ENCODE measurements at regions not wholly inside any gene's neighbourhood (a gene's known extent, or its start where the extent isn't known, plus 50 kb on each side); places are given as distances from the start of the nearest gene placed in this dataset.

GRCh38 chr7:131835141-131835540, 278.7 kb upstream of the PODXL start:
- no peak overlapping the region for H3K27ac ChIP-seq (ENCODE audit: low read depth, low read length)
- no peaks in the 10 kb centered on the region for H3K79me2 ChIP-seq (ENCODE audit: control insufficient read depth, low read length)
- H3K4me3 ChIP-seq (ENCODE audit: low read length), result no peak overlapping the region
- H3K4me2 ChIP-seq (ENCODE audit: low read length), result no peak overlapping the region
- no peaks in the 10 kb centered on the region for H3K36me3 ChIP-seq (ENCODE audit: control insufficient read depth, low read length)
- H3K4me1 ChIP-seq (ENCODE audit: control insufficient read depth, low read length), result no peaks in the 10 kb centered on the region
- H3K27me3 ChIP-seq (ENCODE audit: control insufficient read depth, low read length), result no peaks in the 10 kb centered on the region
- no peaks in the 10 kb centered on the region for H4K20me1 ChIP-seq (ENCODE audit: control insufficient read depth, insufficient read depth, low read depth, low read length)
- TF ChIP-seq EZH2phosphoT487 (IDR thresholded peaks at IDR 0.05; ENCODE audit: borderline replicate concordance, low read length), result no peak
- TF ChIP-seq CTCF (IDR thresholded peaks at IDR 0.05; ENCODE audit: low read depth, low read length, poor library complexity, severe bottlenecking), result no peak
- no peaks in the 10 kb centered on the region for H3K9me2 ChIP-seq (replicated peaks; ENCODE audit: control insufficient read depth, low read length)
- H3F3A ChIP-seq (ENCODE audit: control insufficient read depth, insufficient read depth), result no peaks in the 10 kb centered on the region
- no peaks in the 10 kb centered on the region for H3K9me3 ChIP-seq (ENCODE audit: control insufficient read depth, insufficient read depth, low read length)

- H3K27ac ChIP-seq (ENCODE audit: low read depth, low read length), result no peak overlapping the region
- no peaks in the 10 kb centered on the region for H3F3A ChIP-seq (ENCODE audit: control insufficient read depth, insufficient read depth)
- H3K9me3 ChIP-seq (ENCODE audit: control insufficient read depth, insufficient read depth, low read length), result no peaks in the 10 kb centered on the region
- no peaks in the 10 kb centered on the region for H3K36me3 ChIP-seq (ENCODE audit: control insufficient read depth, low read length)
- H3K4me1 ChIP-seq (ENCODE audit: control insufficient read depth, low read length), result no peaks in the 10 kb centered on the region
- no peaks in the 10 kb centered on the region for H3K79me2 ChIP-seq (ENCODE audit: control insufficient read depth, low read length)
- no peaks in the 10 kb centered on the region for H3K27me3 ChIP-seq (ENCODE audit: control insufficient read depth, low read length)
- TF ChIP-seq EZH2phosphoT487 (IDR thresholded peaks at IDR 0.05; ENCODE audit: borderline replicate concordance, low read length) (no peak), CTCF (IDR thresholded peaks at IDR 0.05; ENCODE audit: low read depth, low read length, poor library complexity, severe bottlenecking) (no peak)
- no peaks in the 10 kb centered on the region for H4K20me1 ChIP-seq (ENCODE audit: control insufficient read depth, insufficient read depth, low read depth, low read length)
- H3K4me2 ChIP-seq (ENCODE audit: low read length), result no peak overlapping the region
- no peaks in the 10 kb centered on the region for H3K9me2 ChIP-seq (replicated peaks; ENCODE audit: control insufficient read depth, low read length)
- H3K4me3 ChIP-seq (ENCODE audit: low read length), result no peak overlapping the region
These were observed 274.3 kb upstream of the PODXL start for GRCh38 chr7:131830681-131831080.

GRCh38 chr7:131829947-131830558, 273.6 kb upstream of the PODXL start:
- Histone ChIP-seq H3K27me3 (ENCODE audit: control insufficient read depth, low read length) (no peaks in the 10 kb centered on the region), H3K36me3 (ENCODE audit: control insufficient read depth, low read length) (no peaks in the 10 kb centered on the region), H3K4me3 (ENCODE audit: low read length) (no peak overlapping the region), H4K20me1 (ENCODE audit: control insufficient read depth, insufficient read depth, low read depth, low read length) (no peaks in the 10 kb centered on the region), H3K27ac (ENCODE audit: low read depth, low read length) (no peak overlapping the region), H3K79me2 (ENCODE audit: control insufficient read depth, low read length) (no peaks in the 10 kb centered on the region), H3K9me3 (ENCODE audit: control insufficient read depth, insufficient read depth, low read length) (no peaks in the 10 kb centered on the region), H3F3A (ENCODE audit: control insufficient read depth, insufficient read depth) (no peaks in the 10 kb centered on the region), H3K4me2 (ENCODE audit: low read length) (no peak overlapping the region), H3K9me2 (replicated peaks; ENCODE audit: control insufficient read depth, low read length) (no peaks in the 10 kb centered on the region), H3K4me1 (ENCODE audit: control insufficient read depth, low read length) (no peaks in the 10 kb centered on the region)
- no peak for TF ChIP-seq EZH2phosphoT487 (IDR thresholded peaks at IDR 0.05; ENCODE audit: borderline replicate concordance, low read length)

- Histone ChIP-seq H3F3A (ENCODE audit: control insufficient read depth, insufficient read depth) (no peaks in the 10 kb centered on the region), H3K27me3 (ENCODE audit: control insufficient read depth, low read length) (no peaks in the 10 kb centered on the region), H3K36me3 (ENCODE audit: control insufficient read depth, low read length) (no peaks in the 10 kb centered on the region), H4K20me1 (ENCODE audit: control insufficient read depth, insufficient read depth, low read depth, low read length) (no peaks in the 10 kb centered on the region), H3K9me3 (ENCODE audit: control insufficient read depth, insufficient read depth, low read length) (no peaks in the 10 kb centered on the region), H3K27ac (ENCODE audit: low read depth, low read length) (no peak overlapping the region), H3K4me3 (ENCODE audit: low read length) (no peak overlapping the region), H3K4me2 (ENCODE audit: low read length) (no peak overlapping the region), H3K9me2 (replicated peaks; ENCODE audit: control insufficient read depth, low read length) (no peaks in the 10 kb centered on the region), H3K4me1 (ENCODE audit: control insufficient read depth, low read length) (no peaks in the 10 kb centered on the region), H3K79me2 (ENCODE audit: control insufficient read depth, low read length) (no peaks in the 10 kb centered on the region)
- TF ChIP-seq CTCF (IDR thresholded peaks at IDR 0.05; ENCODE audit: low read depth, low read length, poor library complexity, severe bottlenecking), result no peak
These were observed 271.0 kb upstream of the PODXL start for GRCh38 chr7:131827421-131827820.
